CMK (cell line): ENCODE measurements at regions not wholly inside any gene's neighbourhood (a gene's known extent, or its start where the extent isn't known, plus 50 kb on each side); places are given as distances from the start of the nearest gene placed in this dataset.
A peak's percentile ranks its signal among the peaks of the same experiment; 100 is the strongest.

Experiments used
- DNase-seq: peaks from one replicate; pipeline ENCODE4 v3.0.0-alpha.2; 2010; ENCODE audit warnings: low read depth

GRCh38 chr20:50258790-50259483, 68.3 kb downstream of the CEBPB start:
- DNase-seq: no peak

- DNase-seq: no peak
Measured at GRCh38 chr20:50259705-50260478, 69.3 kb downstream of the CEBPB start.

GRCh38 chr20:50260479-50261221, 70.0 kb downstream of the CEBPB start:
- DNase-seq: no peak

GRCh38 chr20:50261471-50262212, 71.0 kb downstream of the CEBPB start:
- no peak for DNase-seq

- no peak for DNase-seq
Measured at GRCh38 chr20:50263831-50264230, 73.2 kb downstream of the CEBPB start.

GRCh38 chr20:50264534-50265145, 74.0 kb downstream of the CEBPB start:
- DNase-seq: no peak

GRCh38 chr20:50265245-50265946, 74.8 kb downstream of the CEBPB start:
- DNase-seq: no peak

- DNase-seq: no peak
Measured at GRCh38 chr20:50266293-50267040, 75.8 kb downstream of the CEBPB start.

- DNase-seq: no peak
Measured at GRCh38 chr20:50267041-50267865, 76.6 kb downstream of the CEBPB start.

GRCh38 chr20:50267866-50268219, 77.2 kb downstream of the CEBPB start:
- DNase-seq: no peak

- no peak for DNase-seq
Measured at GRCh38 chr20:50269091-50270033, 78.7 kb downstream of the CEBPB start.

- no peak for DNase-seq
Measured at GRCh38 chr20:50270034-50270395, 79.4 kb downstream of the CEBPB start.

GRCh38 chr20:50270569-50270968, 79.9 kb downstream of the CEBPB start:
- no peak for DNase-seq

GRCh38 chr20:50271176-50271575, 80.5 kb downstream of the CEBPB start:
- DNase-seq: no peak

- DNase-seq: no peak
Measured at GRCh38 chr20:50271612-50272011, 81.0 kb downstream of the CEBPB start.

- DNase-seq: peak; percentile 61
Measured at GRCh38 chr20:50272030-50272723, 81.5 kb downstream of the CEBPB start.

GRCh38 chr20:50272724-50273446, 82.3 kb downstream of the CEBPB start:
- DNase-seq: no peak
